ENCODE measurements at regions not wholly inside any gene's neighbourhood (a gene's known extent, or its start where the extent isn't known, plus 50 kb on each side); places are given as distances from the start of the nearest gene placed in this dataset.

DNA sequence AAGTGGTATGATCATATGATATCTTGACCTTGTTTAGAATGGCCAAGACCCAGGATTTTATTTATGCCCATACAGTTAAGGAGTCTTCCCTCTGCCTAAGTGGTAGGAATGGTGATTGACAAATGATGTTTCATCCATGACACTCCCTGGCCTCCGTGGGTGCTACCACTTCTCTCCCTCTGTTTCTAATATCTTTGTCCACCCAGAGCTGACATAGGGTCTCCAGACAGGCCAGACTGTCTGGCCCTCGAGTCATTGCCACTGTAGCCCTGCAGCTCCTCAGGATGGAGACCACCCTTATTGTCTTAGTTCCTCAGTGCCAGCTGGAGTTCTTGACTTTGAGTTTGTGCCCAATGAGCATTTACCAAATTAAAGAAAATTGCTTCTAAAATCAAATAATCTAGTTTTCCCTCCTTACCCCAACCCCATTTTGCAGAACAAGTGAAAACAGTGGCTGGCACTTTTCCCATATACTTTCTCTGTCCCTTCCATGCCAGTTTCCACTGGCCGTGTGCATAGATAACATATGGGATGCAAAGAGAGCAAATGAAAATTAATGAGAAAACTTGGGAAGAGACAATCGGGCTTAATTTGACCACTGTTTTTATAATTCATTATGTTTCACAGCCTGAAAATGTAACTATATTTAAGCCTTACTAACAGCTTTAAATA is 235.7 kb downstream of the NSG2 start:
- TF ChIP-seq, protein P1, sequence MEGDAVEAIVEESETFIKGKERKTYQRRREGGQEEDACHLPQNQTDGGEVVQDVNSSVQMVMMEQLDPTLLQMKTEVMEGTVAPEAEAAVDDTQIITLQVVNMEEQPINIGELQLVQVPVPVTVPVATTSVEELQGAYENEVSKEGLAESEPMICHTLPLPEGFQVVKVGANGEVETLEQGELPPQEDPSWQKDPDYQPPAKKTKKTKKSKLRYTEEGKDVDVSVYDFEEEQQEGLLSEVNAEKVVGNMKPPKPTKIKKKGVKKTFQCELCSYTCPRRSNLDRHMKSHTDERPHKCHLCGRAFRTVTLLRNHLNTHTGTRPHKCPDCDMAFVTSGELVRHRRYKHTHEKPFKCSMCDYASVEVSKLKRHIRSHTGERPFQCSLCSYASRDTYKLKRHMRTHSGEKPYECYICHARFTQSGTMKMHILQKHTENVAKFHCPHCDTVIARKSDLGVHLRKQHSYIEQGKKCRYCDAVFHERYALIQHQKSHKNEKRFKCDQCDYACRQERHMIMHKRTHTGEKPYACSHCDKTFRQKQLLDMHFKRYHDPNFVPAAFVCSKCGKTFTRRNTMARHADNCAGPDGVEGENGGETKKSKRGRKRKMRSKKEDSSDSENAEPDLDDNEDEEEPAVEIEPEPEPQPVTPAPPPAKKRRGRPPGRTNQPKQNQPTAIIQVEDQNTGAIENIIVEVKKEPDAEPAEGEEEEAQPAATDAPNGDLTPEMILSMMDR (conservative IDR thresholded peaks at IDR 0.05 in 1 of 2, IDR thresholded peaks at IDR 0.05 in 1 of 2; ENCODE audit: extremely low read depth in 1 of 2, insufficient read depth in 1 of 2, low read depth in 1 of 2, low read length in 2 of 2): no peak
- no peak for TF ChIP-seq EZH2 (IDR thresholded peaks at IDR 0.05; ENCODE audit: borderline replicate concordance, low read length)

All from mammary epithelial cell (primary cell).